GM12874 (cell line): ENCODE measurements at regions not wholly inside any gene's neighbourhood (a gene's known extent, or its start where the extent isn't known, plus 50 kb on each side); places are given as distances from the start of the nearest gene placed in this dataset.

Source experiments
- TF ChIP-seq, protein P1 (sequence below): IDR thresholded peaks from 2 replicates; pipeline ENCODE4 v1.5.1; 2011; ENCODE audit warnings: low read depth, mild to moderate bottlenecking, control low read depth, low read length, moderate library complexity; ENCODE audit not compliant: insufficient read depth

- TF ChIP-seq, protein P1, sequence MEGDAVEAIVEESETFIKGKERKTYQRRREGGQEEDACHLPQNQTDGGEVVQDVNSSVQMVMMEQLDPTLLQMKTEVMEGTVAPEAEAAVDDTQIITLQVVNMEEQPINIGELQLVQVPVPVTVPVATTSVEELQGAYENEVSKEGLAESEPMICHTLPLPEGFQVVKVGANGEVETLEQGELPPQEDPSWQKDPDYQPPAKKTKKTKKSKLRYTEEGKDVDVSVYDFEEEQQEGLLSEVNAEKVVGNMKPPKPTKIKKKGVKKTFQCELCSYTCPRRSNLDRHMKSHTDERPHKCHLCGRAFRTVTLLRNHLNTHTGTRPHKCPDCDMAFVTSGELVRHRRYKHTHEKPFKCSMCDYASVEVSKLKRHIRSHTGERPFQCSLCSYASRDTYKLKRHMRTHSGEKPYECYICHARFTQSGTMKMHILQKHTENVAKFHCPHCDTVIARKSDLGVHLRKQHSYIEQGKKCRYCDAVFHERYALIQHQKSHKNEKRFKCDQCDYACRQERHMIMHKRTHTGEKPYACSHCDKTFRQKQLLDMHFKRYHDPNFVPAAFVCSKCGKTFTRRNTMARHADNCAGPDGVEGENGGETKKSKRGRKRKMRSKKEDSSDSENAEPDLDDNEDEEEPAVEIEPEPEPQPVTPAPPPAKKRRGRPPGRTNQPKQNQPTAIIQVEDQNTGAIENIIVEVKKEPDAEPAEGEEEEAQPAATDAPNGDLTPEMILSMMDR, result no peak
Measured at GRCh38 chr2:121052521-121052920, 232.5 kb downstream of the TFCP2L1 start.

- TF ChIP-seq, protein P1, result no peak
Measured at GRCh38 chr2:121055088-121055487, 229.9 kb downstream of the TFCP2L1 start.

GRCh38 chr2:121055501-121055900 is 229.5 kb downstream of the TFCP2L1 start:
- TF ChIP-seq, protein P1, result no peak

DNA sequence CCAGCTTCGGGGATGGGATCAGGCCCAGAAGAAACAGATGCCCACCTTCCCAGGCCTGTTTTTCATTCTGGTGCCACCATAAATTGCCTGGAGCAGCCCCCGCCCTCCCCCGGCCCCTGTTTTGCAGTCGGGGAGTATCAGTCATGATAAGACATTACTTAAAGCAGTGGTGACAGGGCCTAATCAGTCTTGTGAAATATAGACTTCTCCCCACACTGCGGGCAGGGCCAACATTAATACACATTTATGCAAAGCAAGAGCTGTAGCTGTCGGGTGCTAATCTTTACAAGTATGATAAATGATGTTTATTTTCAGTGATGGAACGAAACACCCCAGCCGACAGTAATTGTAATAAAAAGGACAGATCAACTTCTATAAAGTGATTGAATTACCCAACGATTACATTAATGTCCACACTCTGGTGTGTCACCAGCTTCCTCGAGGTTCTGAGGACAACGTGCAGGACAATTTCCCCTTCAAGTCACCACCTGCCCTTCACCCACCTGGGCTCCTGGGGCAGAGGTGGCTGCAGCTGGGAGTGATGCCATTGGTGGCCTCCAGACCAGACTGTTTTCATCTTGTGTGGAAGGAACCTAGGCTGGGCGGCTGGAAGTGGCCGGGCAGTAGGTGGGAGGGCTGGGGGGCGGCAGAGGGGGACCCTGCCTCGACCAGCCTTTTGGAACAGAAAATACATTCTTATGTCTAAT is 226.0 kb downstream of the TFCP2L1 start:
- TF ChIP-seq, protein P1, result no peak

DNA sequence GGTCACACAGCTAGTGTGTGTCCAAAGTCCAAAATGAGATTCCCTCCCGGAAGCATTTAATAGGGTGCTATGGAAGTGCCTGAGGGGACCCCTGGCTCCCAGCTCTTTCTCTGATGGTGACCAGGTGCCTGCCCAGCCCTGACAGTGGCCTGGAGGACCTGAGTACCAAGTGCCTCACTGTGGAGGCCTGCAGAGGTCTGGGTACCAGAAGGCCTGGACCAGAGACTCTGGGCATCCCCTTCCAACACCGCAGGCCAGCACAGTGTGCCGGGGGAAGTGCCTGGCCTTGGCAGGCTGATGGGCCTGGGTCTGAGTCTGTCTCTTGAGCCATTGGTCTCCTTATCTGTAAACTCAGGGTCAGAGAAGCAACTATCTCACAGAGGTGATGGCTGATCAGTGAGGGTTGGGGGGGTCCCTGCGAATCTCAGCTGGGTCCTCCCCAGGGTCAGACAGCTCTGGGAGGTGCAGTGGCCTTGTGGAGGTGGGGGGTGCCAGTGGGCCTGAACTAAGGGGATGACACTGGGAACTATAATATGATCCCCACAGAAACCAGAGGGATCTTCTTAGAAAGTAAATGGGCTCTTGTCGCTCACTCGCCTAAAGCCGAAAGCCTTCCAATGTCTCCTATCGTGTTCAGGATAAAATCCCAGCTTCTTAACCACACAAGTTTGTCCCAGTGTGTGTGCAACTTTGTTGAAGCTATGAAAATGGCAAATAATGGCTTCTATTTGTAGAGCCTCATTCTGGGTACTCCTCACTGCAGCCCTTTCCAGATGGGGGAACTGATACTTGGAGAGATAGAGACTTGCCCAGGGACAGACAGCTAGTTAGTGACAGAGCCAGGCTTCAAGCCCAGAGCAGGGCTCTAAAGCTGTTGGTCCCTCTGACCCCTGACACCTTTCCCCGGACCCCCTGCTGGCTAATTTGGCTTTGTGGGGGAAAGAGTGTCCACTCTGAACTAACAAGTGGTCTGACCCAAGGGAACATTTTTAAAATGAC is 225.1 kb downstream of the TFCP2L1 start:
- TF ChIP-seq, protein P1, result no peak

- TF ChIP-seq, protein P1, result no peak
Measured at GRCh38 chr2:121061633-121062032, 223.4 kb downstream of the TFCP2L1 start.

DNA sequence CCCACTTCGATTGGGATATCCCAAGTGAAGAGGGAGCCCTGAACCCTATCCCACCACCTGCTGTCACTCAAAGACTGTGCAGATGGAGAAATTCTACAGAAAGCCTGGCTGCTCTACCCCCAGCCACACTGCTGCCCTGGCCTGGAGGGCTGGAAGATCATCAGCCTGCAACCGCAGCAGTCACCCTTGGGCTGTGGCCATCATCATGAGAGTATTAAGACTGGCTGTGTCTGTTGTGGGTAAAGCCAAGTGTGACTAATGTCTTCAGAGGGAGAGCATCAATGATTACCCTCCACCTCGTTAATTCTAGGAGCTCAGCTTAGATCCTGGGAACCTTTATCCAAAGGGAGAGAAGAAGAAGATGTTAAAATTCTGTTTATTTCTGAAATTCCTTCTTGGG is 221.5 kb downstream of the TFCP2L1 start:
- TF ChIP-seq, protein P1, result no peak
